A673 (cell line): ENCODE measurements at regions not wholly inside any gene's neighbourhood (a gene's known extent, or its start where the extent isn't known, plus 50 kb on each side); places are given as distances from the start of the nearest gene placed in this dataset.

Experiments
- BruUV-seq: library from RNA; stranded (reverse); fragments of 400-500 nt; replicated peaks from 2 replicates; lab custom pipeline; 2021; lab: Mats Ljungman, UMichigan
- CTCF ChIA-PET: fragments of 300-600 bp; sonication (Branson Sonifier 250); formaldehyde crosslinking; loops from one replicate; lab custom pipeline; 2022; ENCODE audit warnings: antibody characterized with exemption; lab: Charles Lee
- POLR2A ChIA-PET: fragments of 300-600 bp; sonication (Branson Sonifier 250); formaldehyde crosslinking; loops from one replicate; lab custom pipeline; 2022; ENCODE audit warnings: antibody characterized with exemption; ENCODE audit not compliant: low non-redundant PET; lab: Charles Lee
- DNase-seq: peaks from one replicate; pipeline ENCODE4 v3.0.0-alpha.2; 2015; ENCODE audit warnings: low spot score
- H3K27ac ChIP-seq: fragments of 200-600 bp; sonication (generic); 2 replicates; pipeline ENCODE4 v1.5.1; 2016; ENCODE audit warnings: mixed run types, low read depth, mild to moderate bottlenecking, mixed read lengths, antibody characterized with exemption, low read length; ENCODE audit not compliant: poor library complexity, severe bottlenecking
- H3K27me3 ChIP-seq: fragments of 200-600 bp; sonication (generic); replicated peaks from 2 replicates; pipeline ENCODE4 v1.6.1; 2017; ENCODE audit warnings: mixed run types, low read depth, mild to moderate bottlenecking, mixed read lengths, antibody characterized with exemption, low read length; ENCODE audit not compliant: insufficient read depth, poor library complexity
- H3K36me3 ChIP-seq: fragments of 200-600 bp; sonication (generic); 2 replicates; pipeline ENCODE4 v1.6.1; 2016; ENCODE audit warnings: mixed run types, mild to moderate bottlenecking, mixed read lengths, antibody characterized with exemption, low read length; ENCODE audit not compliant: insufficient read depth, poor library complexity, severe bottlenecking
- H3K4me1 ChIP-seq: fragments of 200-600 bp; sonication (generic); 2 replicates; pipeline ENCODE4 v1.6.1; 2017; ENCODE audit warnings: mixed run types, mild to moderate bottlenecking, mixed read lengths, antibody characterized with exemption, low read length; ENCODE audit not compliant: insufficient read depth, poor library complexity, severe bottlenecking
- H3K4me3 ChIP-seq: fragments of 200-600 bp; sonication (generic); 2 replicates; pipeline ENCODE4 v1.5.1; 2016; ENCODE audit warnings: low read depth, mixed run types, mild to moderate bottlenecking, mixed read lengths, low read length; ENCODE audit not compliant: poor library complexity, severe bottlenecking
- H3K9me3 ChIP-seq: fragments of 200-600 bp; sonication (generic); 2 replicates; pipeline ENCODE4 v1.6.1; 2016; ENCODE audit warnings: mixed run types, low read depth, mild to moderate bottlenecking, mixed read lengths, antibody characterized with exemption, low read length; ENCODE audit not compliant: poor library complexity, severe bottlenecking
- EZH2 ChIP-seq: fragments of 200-600 bp; sonication (generic); IDR thresholded peaks from 2 replicates; pipeline ENCODE4 v1.6.1; 2017; ENCODE audit warnings: borderline replicate concordance, low read depth, mild to moderate bottlenecking, mixed read lengths, antibody characterized with exemption, low read length; ENCODE audit not compliant: poor library complexity, severe bottlenecking
- intact Hi-C: fragments of 100-400 bp; cut with micrococcal nuclease; formaldehyde crosslinking; loops from one replicate; pipeline ENCODE4 v1.10.0; 2022; ENCODE audit not compliant: unreplicated experiment
- TF ChIP-seq, protein P1 (sequence below): fragments of 300-800, 200-600 bp; sonication (generic); conservative IDR thresholded peaks from 2 replicates; pipeline ENCODE4 v1.5.1; 2017; ENCODE audit warnings: low read depth, mild to moderate bottlenecking, antibody characterized with exemption, low read length, moderate library complexity, mixed read lengths

- no peak for DNase-seq
- Histone ChIP-seq H3K4me3 (no peak overlapping the region), H3K27me3 (no peaks in the 10 kb centered on the region), H3K4me1 (peaks cover 38% of the 10 kb centered on the region), H3K36me3 (no peaks in the 10 kb centered on the region), H3K9me3 (no peaks in the 10 kb centered on the region), H3K27ac (peak overlapping the region; percentile 72)
- no peak for TF ChIP-seq EZH2
- TF ChIP-seq, protein P1, sequence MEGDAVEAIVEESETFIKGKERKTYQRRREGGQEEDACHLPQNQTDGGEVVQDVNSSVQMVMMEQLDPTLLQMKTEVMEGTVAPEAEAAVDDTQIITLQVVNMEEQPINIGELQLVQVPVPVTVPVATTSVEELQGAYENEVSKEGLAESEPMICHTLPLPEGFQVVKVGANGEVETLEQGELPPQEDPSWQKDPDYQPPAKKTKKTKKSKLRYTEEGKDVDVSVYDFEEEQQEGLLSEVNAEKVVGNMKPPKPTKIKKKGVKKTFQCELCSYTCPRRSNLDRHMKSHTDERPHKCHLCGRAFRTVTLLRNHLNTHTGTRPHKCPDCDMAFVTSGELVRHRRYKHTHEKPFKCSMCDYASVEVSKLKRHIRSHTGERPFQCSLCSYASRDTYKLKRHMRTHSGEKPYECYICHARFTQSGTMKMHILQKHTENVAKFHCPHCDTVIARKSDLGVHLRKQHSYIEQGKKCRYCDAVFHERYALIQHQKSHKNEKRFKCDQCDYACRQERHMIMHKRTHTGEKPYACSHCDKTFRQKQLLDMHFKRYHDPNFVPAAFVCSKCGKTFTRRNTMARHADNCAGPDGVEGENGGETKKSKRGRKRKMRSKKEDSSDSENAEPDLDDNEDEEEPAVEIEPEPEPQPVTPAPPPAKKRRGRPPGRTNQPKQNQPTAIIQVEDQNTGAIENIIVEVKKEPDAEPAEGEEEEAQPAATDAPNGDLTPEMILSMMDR = no peak
- intact Hi-C loops = loop anchor here (5.0 kb wide), 2 partner anchors 59 to 849 kb away; no protein-coding TSS in a partner anchor
- ChIA-PET CTCF (interaction anchor here (0.6 to 1.0 kb wide), 2 partner anchors 68 to 154 kb away, joined by 3 to 8 read pairs; no protein-coding TSS in a partner anchor), POLR2A (no interaction called here)
- BruUV-seq = no TSS peak
These were observed 134.6 kb upstream of the TUT7 start for GRCh38 chr9:86488794-86489193.

- Histone ChIP-seq H3K4me3 (no peak overlapping the region), H3K4me1 (peaks cover 38% of the 10 kb centered on the region), H3K27me3 (no peaks in the 10 kb centered on the region), H3K36me3 (no peaks in the 10 kb centered on the region), H3K9me3 (no peaks in the 10 kb centered on the region), H3K27ac (peak overlapping the region; percentile 72)
- DNase-seq = no peak
- CTCF ChIA-PET = interaction anchor here (0.6 to 1.7 kb wide), 4 partner anchors 54 to 155 kb away, joined by 3 to 8 read pairs (median 6); no protein-coding TSS in a partner anchor
- no TSS peak for BruUV-seq
- POLR2A ChIA-PET = no interaction called here
- TF ChIP-seq, protein P1 = no peak
- no peak for TF ChIP-seq EZH2
- intact Hi-C loops = loop anchor here (5.0 kb wide), 2 partner anchors 59 to 849 kb away; no protein-coding TSS in a partner anchor
These were observed 134.1 kb upstream of the TUT7 start for GRCh38 chr9:86488345-86488744.

DNA sequence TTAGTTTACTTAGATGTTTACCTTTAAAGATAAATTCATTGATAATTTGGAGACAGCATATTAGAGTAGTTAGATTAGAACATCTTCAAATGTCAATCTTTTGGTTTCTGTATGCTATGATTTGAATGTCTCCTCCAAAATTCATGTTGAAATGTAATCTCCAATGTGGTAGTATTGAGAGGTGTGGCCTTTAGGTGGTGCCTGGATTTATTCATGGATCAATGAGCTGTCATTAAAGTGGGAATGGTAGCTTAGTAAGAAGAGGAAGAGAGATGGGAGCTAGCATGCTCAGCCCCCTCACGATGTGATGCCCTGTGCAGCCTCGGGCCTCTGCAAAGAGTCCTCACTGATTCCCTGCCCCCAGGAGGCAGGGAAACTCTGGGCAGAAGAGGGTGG is 133.6 kb upstream of the TUT7 start:
- Histone ChIP-seq H3K36me3 (no peaks in the 10 kb centered on the region), H3K4me3 (no peak overlapping the region), H3K27me3 (no peaks in the 10 kb centered on the region), H3K27ac (peak overlapping the region; percentile 72), H3K4me1 (peaks cover 38% of the 10 kb centered on the region), H3K9me3 (no peaks in the 10 kb centered on the region)
- DNase-seq = no peak
- CTCF ChIA-PET = interaction anchor here (0.6 to 1.7 kb wide), 5 partner anchors 53 to 837 kb away, joined by 3 to 7 read pairs (median 5); partner anchors contain the start of gene GAS1
- POLR2A ChIA-PET = no interaction called here
- TF ChIP-seq, protein P1 = no peak
- no peak for TF ChIP-seq EZH2
- intact Hi-C loops = loop anchor here (1.0 to 5.0 kb wide), 5 partner anchors 54 to 849 kb away; partner anchors contain the start of gene GAS1
- BruUV-seq = TSS peak; percentile 79
